HG02970 (cell line): ENCODE measurements at regions not wholly inside any gene's neighbourhood (a gene's known extent, or its start where the extent isn't known, plus 50 kb on each side); places are given as distances from the start of the nearest gene placed in this dataset.

Experiments used
- ATAC-seq: cut with Tn5 transposase; IDR thresholded peaks from one replicate; pipeline ENCODE4 v1.9.1; 2021; ENCODE audit warnings: mild to moderate bottlenecking, moderate library complexity, moderate number of reproducible peaks; ENCODE audit not compliant: unreplicated experiment, low FRiP score

GRCh38 chr5:2257326-2258244 is 374.9 kb upstream of the IRX4 start:
- no peak for ATAC-seq

- ATAC-seq: no peak
Observed at GRCh38 chr5:2256691-2257280, 374.1 kb upstream of the IRX4 start.

DNA sequence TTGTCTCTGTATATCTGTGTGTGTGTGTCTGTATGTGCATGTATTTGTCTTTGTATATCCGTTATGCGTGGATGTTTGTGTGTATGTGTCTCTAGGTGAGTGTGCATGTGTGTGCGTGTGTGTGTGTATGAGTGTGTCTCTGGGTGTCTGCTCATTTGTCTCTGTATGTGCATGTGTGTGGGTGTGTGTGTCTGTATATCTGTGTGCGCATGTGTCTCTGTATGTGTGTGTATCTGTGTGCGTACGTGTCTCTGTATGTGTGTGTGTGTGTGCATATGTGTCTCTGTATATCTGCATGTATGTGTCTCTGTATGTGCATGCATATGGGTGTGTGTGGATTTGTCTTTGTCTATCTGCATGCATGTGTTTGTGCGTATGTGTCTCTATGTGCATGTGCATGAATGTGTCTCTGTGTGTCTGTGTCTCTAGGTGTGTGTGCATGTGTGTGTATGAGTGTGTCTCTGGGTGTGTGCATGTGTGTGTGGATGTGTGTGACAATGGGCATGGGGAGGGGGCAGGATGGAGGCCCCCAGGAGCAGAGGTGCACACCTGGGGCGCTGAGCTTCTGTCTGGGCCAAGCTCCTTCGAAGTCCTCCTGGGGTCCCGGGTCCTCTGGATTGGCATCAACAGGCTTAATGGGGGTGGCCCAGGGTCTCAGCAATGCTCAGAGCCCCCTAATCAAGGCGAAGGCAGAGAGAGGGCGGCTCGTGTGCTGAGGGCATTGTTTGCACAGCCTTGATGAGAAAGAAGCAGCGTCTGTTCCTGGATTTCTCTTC is 373.4 kb upstream of the IRX4 start:
- no peak for ATAC-seq

- ATAC-seq: no peak
Observed at GRCh38 chr5:2254880-2255750, 372.4 kb upstream of the IRX4 start.

DNA sequence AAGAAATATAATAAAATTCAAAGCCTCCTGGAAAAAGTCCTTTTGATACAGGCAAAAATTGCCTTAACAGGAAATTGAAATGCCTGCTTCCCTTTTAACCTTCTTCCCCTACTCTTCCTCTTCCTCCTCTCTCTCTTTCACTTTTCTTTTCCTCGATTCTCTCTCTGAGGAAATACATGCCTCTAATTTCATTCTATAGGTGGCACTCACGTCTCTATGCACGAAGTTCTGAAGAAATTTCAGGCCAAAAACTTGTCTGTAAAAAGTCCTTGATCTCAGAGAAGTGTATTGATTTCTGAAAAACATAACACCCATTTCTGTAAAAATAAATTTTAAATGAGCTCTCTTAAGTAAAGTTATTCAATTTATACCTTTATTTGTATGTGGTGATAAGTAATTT is 371.7 kb upstream of the IRX4 start:
- no peak for ATAC-seq

DNA sequence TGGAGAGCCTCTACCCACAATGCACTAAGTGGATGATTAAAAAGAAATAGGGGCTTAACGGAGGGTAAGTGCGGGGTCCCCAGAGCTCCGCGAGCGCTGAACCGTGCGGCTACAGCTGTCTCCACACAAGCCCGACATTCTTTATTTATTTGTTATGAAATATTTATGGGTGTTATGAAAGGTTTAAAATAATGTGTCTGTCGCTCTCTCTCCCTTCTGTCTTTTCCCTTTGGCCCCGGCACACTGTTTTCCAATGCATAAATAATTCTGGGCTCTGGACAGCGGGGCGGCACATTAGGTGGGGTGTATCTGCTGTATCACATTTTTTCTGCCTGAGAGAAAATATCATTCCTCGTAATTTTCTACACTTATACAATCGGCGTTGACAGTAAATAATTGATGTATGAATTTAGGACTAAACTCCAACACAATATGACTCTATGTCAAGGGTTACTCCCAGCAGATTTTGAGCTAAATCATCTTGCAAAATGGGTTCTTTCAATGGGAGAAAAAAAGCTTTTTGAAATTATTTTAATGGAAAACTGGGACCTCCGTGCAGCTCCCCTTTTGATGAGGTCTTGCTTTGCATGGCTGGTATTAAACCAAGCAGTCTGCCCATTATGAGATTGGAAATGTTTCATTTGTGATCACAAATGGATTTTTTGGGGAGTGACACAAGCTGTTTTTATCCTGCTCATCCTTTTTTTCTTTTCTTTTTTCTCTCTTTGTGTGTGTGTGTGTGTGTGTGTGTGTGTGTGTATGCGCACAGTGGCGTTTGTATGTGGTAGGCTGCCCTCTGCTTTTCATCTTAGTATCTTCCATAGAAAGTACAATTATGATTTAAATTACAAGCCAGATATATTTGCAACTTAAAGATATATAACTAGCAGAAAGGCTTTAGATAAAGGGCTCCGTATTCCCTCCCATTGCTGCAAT is 370.6 kb upstream of the IRX4 start:
- no peak for ATAC-seq

- no peak for ATAC-seq
Observed at GRCh38 chr5:2251751-2252150, 369.0 kb upstream of the IRX4 start.

DNA sequence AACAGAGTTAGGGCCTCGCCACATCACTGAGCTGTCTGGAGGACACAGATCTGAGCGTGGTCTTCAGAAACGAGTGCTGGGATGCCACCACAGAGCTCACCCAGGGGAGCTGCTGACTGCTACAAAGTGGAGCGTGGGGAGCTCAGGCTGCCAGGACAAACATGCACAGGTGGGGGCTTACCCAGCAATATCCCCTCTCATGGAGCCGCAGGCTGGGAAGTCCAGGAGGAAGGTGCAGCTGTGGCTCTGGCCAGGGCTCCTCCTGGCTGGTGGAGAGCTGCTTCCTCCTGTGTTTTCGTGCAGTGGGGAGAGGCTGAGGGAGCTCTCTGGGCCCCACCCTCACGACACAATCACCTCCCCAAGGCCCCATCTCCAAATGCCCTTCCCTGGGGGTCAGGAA is 368.6 kb upstream of the IRX4 start:
- no peak for ATAC-seq

DNA sequence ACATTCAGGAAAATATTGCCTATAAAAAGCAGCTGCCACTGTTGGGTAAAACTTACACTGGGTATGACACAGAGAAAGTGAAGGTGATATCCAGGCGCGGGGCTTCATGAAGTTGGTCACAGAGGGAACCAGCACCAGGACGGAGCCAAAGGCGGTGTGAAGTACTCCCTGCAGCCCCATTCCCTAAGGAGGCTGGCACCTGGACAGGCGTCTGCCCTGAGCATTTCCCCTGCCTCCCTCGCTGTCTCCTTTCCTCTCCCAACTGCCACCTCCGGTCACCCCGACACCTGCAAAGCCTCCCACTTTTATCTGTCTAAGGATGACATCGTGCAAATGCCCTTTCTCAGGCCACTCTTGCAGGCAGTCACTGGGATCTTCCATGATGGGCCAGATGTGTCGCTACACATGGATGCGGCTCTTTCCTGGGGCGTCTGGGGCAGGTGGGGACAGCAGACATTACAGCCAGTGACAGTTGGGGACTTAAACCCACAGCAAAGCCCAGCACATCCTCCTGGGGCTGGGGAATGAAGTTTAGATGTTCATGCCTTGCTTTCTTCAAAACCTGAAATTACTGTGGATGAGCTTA is 367.7 kb upstream of the IRX4 start:
- ATAC-seq: no peak

GRCh38 chr5:2249442-2249841 is 366.7 kb upstream of the IRX4 start:
- no peak for ATAC-seq

DNA sequence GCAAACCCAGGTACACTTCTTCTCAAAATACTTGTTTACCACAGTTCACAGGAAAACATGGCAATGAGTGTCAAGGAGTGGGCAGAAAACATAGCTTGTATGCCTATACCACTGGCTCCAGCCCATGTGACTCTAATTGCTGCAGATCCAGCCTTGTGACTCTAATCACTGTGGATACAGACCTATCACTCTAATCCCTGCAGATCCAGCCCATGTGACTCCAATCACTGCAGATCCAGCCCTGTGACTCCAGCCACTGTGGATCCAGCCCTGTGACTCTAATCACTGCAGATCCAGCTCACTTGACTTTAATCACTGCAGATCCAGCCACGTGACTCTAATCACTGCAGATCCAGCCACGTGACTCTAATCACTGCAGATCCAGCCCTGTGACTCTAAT is 366.3 kb upstream of the IRX4 start:
- ATAC-seq: no peak

DNA sequence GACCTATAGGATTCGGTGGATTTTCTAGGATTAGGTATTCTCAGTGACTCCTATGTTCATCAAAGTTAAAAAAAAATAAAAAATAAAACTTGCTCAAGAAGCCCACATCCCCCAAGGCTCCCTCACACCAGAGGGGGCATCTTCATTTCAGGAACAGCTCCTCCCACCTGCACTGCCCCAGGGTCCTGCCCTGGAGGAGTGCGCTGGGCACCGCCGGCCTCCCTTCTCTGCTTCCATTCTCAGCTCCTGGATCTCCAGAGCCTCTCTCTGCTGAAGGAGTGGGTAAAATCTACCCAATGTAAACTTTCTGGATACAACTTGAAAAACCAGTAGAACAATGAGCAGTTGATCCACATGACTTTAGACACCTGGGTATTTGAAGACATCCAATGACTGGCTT is 359.8 kb upstream of the IRX4 start:
- no peak for ATAC-seq

DNA sequence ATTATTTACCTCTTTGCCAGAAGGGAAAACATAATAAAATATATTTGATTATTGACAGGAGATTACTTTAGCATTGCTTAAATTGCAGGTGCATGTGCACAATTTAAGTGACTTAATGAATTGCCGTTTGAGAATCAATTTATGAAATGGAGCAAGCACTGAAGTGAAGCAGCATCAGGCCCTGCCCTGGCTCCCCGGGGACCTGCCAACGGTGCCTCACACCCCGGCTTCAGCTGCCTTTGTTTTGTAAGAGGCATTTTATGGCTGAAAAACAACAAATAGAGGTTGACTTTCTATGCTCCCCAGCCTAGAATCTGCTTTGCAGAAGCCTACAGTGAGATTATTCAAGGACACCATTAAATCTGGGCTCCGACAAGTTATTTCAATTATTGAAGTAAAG is 359.1 kb upstream of the IRX4 start:
- no peak for ATAC-seq

GRCh38 chr5:2240118-2240904 is 357.6 kb upstream of the IRX4 start:
- no peak for ATAC-seq

- no peak for ATAC-seq
Observed at GRCh38 chr5:2239201-2239910, 356.6 kb upstream of the IRX4 start.

- ATAC-seq: no peak
Observed at GRCh38 chr5:2238732-2239131, 356.0 kb upstream of the IRX4 start.

- no peak for ATAC-seq
Observed at GRCh38 chr5:2227433-2227832, 344.7 kb upstream of the IRX4 start.

GRCh38 chr5:2224689-2225088 is 342.0 kb upstream of the IRX4 start:
- no peak for ATAC-seq
